Fibroblast of peridontal ligament (primary cell): ENCODE measurements at regions not wholly inside any gene's neighbourhood (a gene's known extent, or its start where the extent isn't known, plus 50 kb on each side); places are given as distances from the start of the nearest gene placed in this dataset.
A peak's percentile ranks its signal among the peaks of the same experiment; 100 is the strongest.
"Not testable (repeated sequence)": the region's sequence is repeated elsewhere in the genome, so short reads cannot be mapped to it uniquely, and the experiment has no call there.

Experiments
- DNase-seq: peaks from one replicate; pipeline ENCODE4 v3.0.0-alpha.2; 2010; ENCODE audit errors: extremely low read depth

DNA sequence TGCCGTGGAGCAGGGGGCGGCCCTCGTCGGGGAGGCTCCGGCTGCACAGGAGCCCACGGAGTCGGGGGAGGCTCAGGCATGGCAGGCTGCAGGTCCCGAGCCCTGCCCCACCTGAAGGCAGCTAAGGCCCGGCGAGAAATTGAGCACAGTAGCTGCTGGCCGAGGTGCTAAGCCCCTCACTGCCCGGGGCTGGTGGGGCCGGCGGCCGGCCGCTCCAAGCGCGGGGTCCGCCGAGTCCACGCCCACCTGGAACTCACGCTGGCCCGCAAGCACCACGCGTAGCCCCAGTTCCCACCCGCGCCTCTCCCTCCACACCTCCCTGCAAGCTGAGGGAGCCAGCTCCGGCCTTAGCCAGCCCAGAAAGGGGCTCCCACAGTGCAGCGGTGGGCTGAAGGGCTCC is 589.4 kb downstream of the PPP4R3C start:
- no peak for DNase-seq

DNA sequence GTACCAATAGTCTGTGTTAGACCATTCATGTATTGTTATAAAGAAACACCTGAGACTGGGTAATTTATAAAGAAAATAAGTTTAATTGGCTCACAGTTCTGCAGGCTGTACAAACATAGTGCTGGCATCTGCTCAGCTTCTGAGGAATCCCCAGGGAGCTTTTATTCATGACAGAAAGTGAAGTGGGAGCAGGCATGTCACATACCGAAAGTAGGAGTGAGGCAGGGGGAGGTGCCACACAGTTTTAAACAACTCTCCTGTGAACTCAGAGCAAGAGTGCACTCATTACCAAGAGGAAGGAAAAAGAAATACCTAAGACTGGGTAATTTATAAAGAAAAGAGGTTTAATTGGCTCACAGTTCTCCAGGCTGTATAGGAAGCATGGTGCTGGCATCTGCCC is 591.2 kb downstream of the PPP4R3C start:
- no peak for DNase-seq

DNA sequence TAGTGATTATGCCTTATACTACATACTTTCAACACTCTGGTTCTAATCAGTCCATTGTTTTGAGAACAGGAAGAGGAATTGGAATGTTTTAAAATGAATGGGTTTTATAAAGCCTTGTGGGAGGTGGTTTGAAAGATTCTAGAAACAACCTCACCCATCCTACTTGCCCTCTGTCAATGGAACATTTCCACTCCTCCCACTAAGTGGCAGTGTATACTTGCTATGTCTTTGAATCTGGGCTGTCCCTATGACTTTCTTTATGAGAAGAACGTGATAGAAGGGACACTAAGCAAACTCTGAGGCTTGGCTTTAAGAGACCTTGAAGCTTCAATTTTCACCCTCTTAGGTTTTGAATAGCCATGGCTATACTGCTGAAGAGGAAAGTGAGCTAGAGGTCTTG is 611.2 kb downstream of the PPP4R3C start:
- peak; percentile 4 for DNase-seq

DNA sequence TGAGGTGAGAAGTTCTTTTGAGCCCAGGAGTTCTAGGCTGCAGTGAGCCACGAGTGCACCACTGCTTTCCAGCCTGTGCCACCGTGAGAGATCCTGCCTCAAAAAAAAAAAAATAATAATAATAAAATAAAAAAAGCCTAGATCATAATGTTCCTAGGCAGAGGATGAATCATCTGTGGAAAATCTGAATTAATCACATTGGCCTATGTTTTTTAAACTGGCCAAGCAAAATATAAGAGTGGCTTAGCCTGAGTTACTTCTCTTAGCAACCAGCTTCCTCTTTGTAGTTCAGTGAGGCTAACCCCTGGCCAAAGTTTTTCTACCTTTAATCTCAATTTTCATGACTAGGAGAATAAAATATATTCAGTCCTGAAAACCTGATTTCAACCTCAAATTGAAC is 614.6 kb downstream of the PPP4R3C start:
- peak; percentile 1 for DNase-seq

DNA sequence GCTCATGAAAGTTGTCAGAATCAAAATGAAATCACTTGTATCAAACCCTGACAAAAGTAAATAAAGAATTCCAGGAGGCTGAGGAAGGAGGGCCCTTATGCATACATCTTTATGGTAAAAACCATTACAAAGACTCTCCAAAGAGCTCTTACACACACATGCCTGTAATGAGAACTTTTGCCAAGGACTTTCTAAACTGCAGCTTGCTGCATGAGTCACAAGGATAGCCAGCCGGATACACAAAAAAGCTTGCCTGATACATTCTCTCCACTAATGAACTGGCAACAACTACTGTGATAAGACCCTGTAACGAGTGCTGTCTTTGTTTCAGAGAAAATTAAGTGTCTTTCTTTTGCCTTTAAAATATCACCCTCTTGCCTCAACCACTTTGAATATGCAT is 618.1 kb downstream of the PPP4R3C start:
- peak; percentile 22 for DNase-seq

DNA sequence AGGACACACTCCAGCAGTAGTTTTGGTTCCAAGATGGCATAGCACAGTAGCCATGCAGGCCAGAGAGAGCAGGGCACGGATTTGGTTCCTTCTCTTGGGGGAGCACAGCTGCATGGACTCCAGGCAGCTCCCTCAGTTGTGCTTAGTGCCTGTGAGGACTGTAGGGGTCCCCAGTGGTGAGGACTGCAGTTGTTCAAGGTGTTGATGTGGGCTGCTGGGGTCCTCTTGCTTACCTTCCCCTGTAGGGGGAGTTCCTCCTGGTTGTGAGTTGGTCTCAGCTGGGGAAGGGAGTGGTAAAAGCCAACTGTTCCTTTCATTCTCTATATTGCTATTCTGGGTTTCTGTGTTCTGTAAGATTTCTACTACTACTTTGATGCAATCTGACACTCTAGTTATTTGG is 606.5 kb downstream of the MAGEB5 start:
- no peak for DNase-seq

DNA sequence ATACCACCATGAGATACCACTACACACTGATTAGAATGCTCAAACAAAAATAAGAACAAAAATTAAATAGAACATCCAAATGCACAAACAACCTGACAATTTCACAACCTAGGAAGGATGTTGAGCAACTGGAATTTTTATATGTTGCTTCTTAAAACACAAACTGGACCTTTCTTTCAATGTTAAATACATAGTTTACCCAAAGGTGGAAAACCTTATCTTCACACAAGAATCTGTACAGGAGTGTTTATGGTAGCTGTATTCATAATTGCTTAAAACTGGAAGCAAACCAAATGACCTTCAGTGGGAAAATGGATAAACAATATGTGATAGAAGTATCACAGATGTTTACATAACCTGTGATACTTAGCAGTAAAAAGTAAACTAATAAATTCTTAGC is 573.8 kb downstream of the MAGEB5 start:
- no peak for DNase-seq

DNA sequence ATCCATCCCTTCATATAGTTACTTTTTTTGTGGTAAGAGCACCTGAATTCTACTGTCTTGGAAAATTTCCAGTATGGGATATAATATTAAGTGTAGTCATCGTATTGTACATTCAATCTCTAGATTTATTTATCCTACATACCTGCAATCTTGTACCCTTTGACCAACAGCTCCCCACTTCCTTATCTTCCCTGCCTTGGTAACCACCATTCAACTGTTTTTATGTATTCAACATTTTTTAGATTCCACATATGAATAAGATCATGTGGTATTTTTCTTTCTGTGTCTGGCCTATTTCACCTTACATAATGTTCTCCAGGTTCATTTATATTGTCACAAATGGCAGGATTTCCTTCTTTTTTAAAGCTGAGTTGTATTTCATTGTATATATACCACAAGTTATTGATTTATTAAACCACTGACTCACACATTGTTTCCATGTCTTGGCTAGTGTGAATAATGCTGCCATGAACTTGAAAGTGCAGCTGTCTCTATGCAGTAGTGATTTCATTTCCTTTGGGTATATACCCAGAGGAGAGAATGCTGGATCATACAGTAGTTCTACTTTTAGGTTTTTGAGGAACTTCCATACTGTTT is 572.5 kb downstream of the MAGEB5 start:
- DNase-seq = no peak

DNA sequence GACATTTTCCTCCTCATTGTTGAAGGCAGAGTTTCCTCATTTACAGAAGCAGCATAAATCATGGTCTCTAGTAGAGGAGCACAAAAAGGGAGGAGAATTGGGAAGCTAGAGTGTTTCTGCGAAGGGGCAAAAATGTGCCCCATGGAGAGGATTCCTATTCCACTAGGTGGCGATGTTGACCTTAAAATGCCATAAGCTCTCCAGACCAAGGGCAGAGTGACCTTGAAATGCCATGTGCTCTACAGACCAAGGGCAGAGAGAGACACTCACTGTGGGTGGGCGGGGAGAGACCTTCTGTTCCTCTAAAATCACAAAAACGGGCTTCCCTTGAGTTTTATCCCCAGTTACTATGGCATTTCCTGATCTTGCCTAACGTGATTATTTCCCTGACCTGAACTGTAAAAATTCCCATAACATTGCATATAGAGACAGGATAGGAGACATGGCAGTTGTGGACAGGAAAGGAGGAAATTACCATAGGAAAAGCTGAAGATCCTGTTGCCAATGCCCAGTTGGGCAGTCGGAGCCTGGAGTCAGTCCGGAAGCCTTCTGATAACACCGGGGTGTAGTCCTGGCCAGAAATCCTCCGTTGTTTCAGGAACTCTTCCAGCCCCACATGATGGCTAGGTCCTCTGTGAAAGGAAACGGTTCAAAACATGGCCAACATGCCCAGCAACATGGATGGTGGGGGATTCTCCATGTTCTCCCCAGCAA is 567.7 kb downstream of the MAGEB5 start:
- DNase-seq = peak; percentile 14

DNA sequence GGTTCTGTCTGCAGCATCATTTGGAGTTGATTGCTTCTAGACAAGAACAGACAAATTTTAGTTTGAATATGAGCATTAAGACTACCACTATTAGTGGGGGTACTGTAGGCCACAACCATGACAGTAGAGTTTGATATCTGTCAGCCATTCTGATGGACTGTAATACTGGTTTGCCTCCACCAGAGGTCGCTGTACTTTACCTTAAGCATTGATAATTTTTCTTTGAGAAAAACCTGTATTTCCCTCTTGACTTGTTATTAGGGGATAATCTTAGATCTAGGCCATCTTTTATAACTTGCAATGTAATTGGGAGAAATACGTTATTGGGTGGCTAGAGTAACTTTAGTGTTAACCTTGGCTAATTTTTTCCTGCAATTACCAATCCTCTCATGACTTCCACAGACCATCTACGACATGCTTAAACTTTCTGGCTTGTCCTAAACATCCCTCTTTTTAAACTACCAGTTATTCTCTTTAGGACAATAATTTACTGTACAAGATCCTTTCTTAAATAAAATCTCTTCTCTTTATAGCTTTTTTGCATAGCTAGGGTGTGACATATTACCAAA is 562.4 kb downstream of the MAGEB5 start:
- DNase-seq = no peak

DNA sequence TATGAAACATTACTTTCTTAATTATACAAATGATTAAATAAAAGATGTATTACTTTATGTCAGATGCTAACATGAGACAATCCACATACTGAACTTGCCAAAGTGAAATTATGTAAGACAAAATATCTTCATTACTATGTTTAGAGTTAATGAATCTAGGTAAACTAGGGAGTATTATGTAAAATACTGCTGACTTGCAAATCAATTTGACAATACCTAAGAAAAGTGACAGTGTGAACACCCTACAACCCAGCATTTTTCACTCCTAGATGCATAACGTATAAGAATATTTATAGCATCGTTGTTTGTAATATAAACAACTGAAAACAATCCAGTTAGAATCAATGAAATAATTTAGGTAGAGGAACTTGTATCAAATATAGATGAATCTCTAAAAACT is 546.3 kb downstream of the MAGEB5 start:
- no peak for DNase-seq

DNA sequence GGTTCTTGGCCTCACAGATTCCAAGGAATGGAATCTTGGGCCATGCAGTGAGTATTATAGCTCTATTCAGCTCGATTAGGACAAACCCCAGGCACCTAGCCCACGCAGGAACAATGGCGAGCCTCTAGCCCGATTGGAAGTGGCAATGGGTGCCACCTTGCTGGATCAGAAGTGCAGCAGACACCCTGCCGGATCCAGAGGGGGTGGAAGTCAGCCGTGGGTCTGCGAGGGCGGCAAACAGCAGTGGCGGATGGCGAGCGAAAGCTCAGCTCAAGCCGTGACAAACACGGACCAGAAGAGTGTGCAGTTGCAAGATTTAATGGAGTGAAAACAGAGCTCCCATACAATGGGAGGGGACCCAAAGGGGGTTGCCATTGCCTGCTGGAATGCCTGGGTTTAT is 539.8 kb downstream of the MAGEB5 start:
- not testable (repeated sequence) for DNase-seq

DNA sequence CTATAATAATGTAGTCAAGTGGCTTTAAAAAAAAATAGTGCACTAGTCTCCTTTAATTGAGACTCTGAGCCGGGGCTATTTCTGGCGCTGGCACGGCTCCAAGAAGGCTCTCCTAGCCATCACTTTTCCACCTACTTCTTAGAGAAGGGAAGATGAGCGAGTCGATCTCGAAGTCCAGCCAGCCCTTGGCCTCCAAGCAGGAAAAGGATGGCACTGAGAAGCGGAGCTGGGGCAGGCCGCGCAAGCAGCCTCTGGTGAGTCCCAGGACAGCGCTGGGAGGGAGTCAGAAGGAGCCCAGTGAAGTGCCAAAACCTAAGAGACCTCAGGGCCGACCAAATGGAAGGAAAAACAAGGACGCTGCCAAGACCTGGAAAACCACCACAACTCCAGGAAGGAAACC is 531.9 kb downstream of the MAGEB5 start:
- no peak for DNase-seq

DNA sequence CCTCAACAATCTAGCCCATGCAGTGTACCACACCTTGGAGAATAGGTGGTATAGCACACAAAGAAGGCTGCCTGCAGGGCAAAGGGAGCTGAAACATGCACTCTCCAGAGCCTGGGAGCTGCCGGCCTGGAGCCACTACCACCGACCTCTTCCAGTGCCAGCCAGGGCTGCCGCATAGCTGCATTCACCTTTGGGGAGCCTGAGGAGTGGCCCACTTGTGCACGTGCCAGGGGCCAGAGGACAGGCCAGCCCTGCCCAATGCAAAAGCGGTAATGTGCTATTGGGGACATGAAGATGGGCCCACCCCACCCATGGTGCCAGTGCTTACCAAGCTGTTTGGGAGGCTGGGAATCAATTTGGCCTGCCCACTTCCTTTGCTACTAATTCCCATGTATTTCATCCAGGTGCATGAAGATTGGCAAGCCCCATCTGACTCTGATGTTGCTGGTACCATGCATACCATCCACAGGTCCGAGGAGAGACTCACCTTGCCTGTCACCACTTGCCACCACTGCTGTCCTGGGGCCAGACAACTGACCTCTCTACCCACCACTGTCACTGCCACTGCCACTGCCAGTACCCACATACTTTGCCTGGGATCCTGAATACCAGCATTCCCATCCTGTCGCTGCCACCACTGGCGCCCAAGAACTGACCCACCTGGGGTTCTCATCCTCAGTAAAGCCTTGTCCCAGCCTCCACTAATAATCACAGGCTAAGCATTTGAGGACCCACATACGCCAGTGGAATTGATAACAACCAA is 506.9 kb downstream of the MAGEB5 start:
- no peak for DNase-seq

DNA sequence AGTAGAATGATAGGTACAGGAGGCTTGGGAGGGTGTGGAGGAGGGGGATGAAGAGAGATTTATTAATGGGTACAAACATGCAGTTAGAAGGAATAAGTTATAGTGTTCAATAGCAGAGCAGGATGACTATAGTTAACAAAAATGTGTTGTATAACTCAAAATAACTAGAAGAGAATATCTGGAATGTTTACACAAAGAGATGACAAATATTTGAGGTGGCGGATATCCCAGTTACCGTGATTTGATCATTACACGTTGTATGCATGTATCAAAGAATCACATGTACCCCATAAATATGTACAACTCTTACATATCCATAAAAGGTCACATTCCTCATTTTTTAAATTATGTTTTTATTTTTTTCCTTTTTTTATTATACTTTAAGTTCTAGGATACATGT is 456.6 kb downstream of the MAGEB5 start:
- no peak for DNase-seq

DNA sequence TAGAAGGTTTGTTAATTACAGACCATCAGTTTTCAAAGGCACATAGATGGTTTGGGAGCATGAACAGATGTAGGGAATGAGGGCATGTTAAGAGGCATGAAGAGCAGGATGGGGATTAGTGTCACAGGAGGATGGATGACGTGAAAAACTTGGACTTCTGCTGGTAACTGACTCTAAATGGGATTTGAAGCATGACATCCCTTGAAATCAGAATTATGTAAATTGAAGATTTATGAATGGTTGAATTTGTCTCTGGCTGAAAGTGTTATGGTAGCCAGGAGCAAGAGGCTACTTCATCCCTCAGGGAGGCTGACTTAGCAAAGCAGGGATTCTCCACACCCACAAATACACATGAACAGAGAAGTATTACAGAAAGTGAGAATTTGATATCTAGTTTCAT is 454.6 kb downstream of the MAGEB5 start:
- no peak for DNase-seq

DNA sequence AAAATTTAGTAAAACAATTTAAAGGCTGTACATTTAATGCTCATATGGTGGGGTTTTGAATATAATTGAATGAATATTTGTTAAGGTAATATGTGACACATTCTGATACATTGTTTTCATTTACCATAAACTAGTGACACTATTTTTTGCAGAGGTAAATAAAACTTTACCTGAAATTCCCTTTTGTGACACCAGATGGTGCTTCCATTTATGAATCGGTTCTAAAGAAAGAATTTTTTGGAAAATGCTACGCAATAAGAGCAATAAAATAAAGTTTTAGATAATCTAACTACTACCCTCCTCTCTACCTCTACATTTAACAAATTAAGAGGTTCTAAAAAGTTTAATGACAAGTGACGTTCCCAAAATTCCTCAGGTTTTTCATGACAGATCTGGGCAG is 448.9 kb downstream of the MAGEB5 start:
- DNase-seq = no peak

DNA sequence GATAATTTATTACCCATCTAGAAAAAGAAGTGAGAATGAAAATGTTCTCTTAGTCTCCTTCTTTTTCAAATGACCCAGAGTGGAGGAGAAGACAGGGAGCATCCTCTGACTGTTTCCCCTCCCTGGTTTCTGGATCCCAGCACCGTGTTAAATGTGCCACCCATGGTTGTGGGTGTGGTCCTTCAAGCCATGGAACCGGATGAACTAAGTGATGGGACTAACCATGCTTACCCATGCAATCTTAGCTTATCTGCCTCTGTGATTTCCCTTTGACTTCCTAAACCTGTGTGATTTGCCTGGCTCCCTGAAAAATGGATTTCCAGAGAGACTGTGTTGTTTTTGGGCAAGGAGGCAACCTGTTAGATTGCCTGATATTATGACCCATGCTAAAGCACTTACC is 437.1 kb downstream of the MAGEB5 start:
- no peak for DNase-seq

DNA sequence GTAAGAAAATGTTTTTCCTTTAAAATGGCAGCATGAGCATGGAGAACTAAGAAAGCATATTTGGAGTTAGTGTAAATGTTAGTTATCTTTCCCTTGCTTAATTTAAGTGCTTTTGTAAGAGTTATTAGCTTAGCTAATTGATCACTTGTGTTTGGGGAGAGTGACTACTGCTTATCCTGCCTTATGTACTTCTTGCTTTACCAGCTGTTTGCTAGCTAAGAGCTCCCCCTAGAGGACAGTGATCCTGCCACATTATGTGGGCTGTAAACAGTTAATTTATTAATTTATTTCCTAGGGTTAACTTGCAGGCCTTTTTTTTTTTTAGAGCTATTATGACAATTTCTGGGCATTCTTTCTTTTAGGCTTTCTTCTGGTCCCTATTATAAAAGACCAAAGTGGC is 435.8 kb downstream of the MAGEB5 start:
- no peak for DNase-seq

DNA sequence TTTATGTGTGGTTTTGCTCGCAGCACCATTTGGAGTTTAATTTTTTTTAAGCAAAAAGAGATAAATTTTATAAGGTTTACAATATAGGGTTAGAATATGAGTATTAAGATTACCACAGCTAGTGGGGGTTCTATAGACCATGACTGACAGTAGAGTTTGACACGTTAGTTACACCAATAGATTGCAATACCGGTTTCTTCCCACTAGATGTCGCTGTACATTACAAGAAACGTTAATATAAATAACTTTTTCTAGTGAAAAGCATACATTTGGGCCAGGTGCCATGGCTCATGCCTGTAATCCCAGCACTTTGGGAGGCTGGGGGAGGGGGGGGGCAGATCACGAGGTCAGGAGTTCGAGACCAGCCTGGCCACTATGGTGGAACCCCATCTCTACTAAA is 433.6 kb downstream of the MAGEB5 start:
- no peak for DNase-seq

DNA sequence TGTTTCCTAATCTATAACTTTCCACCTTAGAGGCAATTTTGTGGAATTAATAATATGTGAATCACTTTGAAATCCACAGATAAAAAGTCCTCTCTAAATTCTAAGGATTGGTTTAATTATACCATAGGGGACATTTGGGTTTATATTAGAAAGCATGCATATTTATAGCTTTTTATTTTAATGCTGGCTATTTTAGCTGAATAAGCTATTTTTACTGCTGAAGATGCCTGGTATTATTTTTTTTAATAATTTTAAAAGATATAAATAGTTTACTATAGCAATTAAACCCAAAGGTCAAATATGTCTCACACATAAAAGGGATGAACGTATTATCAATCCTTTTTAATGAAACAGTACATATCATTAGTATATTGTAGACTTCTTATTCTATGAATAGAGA is 415.4 kb downstream of the MAGEB5 start:
- no peak for DNase-seq

DNA sequence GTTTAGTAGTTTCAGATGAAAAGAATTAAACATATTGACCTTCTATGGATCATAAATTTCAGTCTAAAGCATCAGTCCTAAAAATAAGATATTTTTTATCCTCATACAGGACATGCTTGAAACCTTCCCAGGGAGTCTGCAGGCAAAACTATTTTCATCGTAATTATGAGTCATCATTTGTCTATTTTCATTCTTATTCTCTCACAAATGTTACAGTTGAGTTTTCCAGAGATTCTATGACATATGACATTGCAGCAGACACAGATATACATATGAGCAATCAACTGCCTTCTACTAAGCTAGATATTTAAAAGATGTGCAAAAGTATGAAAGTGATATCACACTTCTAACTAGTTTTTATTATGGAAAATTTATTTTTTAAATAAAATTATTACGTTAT is 398.0 kb downstream of the MAGEB5 start:
- no peak for DNase-seq

DNA sequence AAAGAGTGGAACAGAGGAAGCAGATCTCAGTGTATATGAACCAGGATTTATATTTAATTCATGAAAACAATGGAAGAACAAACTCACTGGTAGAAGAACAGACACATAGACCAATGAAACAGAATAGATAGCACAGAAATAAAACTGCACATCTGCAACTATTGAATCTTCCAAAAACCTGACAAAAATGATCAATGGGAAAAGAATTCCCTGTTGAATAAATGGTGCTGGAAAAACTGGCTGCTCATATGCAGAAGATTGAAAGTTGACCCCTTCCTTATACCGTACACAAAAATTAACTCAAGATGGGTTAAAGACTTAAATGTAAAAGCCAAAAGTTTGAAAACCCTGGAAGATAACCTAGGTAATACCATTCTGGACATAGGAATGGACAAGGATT is 391.0 kb downstream of the MAGEB5 start:
- no peak for DNase-seq
